A673 (cell line): ENCODE measurements at regions not wholly inside any gene's neighbourhood (a gene's known extent, or its start where the extent isn't known, plus 50 kb on each side); places are given as distances from the start of the nearest gene placed in this dataset.

Experiments
- BruUV-seq: library from RNA; stranded (reverse); fragments of 400-500 nt; replicated peaks from 2 replicates; lab custom pipeline; 2021; lab: Mats Ljungman, UMichigan
- CTCF ChIA-PET: fragments of 300-600 bp; sonication (Branson Sonifier 250); formaldehyde crosslinking; loops from one replicate; lab custom pipeline; 2022; ENCODE audit warnings: antibody characterized with exemption; lab: Charles Lee
- POLR2A ChIA-PET: fragments of 300-600 bp; sonication (Branson Sonifier 250); formaldehyde crosslinking; loops from one replicate; lab custom pipeline; 2022; ENCODE audit warnings: antibody characterized with exemption; ENCODE audit not compliant: low non-redundant PET; lab: Charles Lee
- DNase-seq: peaks from one replicate; pipeline ENCODE4 v3.0.0-alpha.2; 2015; ENCODE audit warnings: low spot score
- H3K27ac ChIP-seq: fragments of 200-600 bp; sonication (generic); 2 replicates; pipeline ENCODE4 v1.5.1; 2016; ENCODE audit warnings: mixed run types, low read depth, mild to moderate bottlenecking, mixed read lengths, antibody characterized with exemption, low read length; ENCODE audit not compliant: poor library complexity, severe bottlenecking
- H3K27me3 ChIP-seq: fragments of 200-600 bp; sonication (generic); replicated peaks from 2 replicates; pipeline ENCODE4 v1.6.1; 2017; ENCODE audit warnings: mixed run types, low read depth, mild to moderate bottlenecking, mixed read lengths, antibody characterized with exemption, low read length; ENCODE audit not compliant: insufficient read depth, poor library complexity
- H3K36me3 ChIP-seq: fragments of 200-600 bp; sonication (generic); 2 replicates; pipeline ENCODE4 v1.6.1; 2016; ENCODE audit warnings: mixed run types, mild to moderate bottlenecking, mixed read lengths, antibody characterized with exemption, low read length; ENCODE audit not compliant: insufficient read depth, poor library complexity, severe bottlenecking
- H3K4me1 ChIP-seq: fragments of 200-600 bp; sonication (generic); 2 replicates; pipeline ENCODE4 v1.6.1; 2017; ENCODE audit warnings: mixed run types, mild to moderate bottlenecking, mixed read lengths, antibody characterized with exemption, low read length; ENCODE audit not compliant: insufficient read depth, poor library complexity, severe bottlenecking
- H3K4me3 ChIP-seq: fragments of 200-600 bp; sonication (generic); 2 replicates; pipeline ENCODE4 v1.5.1; 2016; ENCODE audit warnings: low read depth, mixed run types, mild to moderate bottlenecking, mixed read lengths, low read length; ENCODE audit not compliant: poor library complexity, severe bottlenecking
- H3K9me3 ChIP-seq: fragments of 200-600 bp; sonication (generic); 2 replicates; pipeline ENCODE4 v1.6.1; 2016; ENCODE audit warnings: mixed run types, low read depth, mild to moderate bottlenecking, mixed read lengths, antibody characterized with exemption, low read length; ENCODE audit not compliant: poor library complexity, severe bottlenecking
- EZH2 ChIP-seq: fragments of 200-600 bp; sonication (generic); IDR thresholded peaks from 2 replicates; pipeline ENCODE4 v1.6.1; 2017; ENCODE audit warnings: borderline replicate concordance, low read depth, mild to moderate bottlenecking, mixed read lengths, antibody characterized with exemption, low read length; ENCODE audit not compliant: poor library complexity, severe bottlenecking
- intact Hi-C: fragments of 100-400 bp; cut with micrococcal nuclease; formaldehyde crosslinking; loops from one replicate; pipeline ENCODE4 v1.10.0; 2022; ENCODE audit not compliant: unreplicated experiment
- TF ChIP-seq, protein P1 (sequence below): fragments of 300-800, 200-600 bp; sonication (generic); conservative IDR thresholded peaks from 2 replicates; pipeline ENCODE4 v1.5.1; 2017; ENCODE audit warnings: low read depth, mild to moderate bottlenecking, antibody characterized with exemption, low read length, moderate library complexity, mixed read lengths

DNA sequence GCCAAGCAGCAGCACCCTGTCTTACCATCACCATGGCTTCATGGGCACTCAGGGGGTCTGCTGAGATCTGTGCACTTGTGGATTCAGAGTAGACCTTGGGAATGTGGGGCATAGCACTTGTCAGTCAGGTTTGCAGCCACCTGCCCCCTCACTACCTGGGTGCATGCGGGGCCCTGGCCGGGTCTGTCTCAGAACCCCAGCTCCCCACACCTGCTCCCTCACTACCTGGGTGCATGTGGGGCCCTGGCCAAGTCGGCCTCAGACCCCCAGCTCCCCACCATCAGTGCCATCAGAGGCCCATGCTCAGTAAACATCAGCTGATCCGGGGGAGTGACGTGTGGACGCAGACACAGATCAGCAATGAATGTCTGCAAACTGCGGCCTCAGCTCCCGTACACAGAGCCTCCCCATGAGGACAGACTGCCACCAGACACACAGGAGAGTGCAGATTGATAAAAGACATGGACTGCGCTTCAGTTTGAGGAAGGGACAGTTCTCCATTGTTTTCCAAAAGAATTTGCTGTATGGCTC, 205.1 kb downstream of the GLI2 start:
- BruUV-seq, result no TSS peak
- H3K4me1 ChIP-seq, result peaks cover 16% of the 10 kb centered on the region
- no peaks in the 10 kb centered on the region for H3K36me3 ChIP-seq
- no peak overlapping the region for H3K27ac ChIP-seq
- intact Hi-C loops, result no loop called here
- POLR2A ChIA-PET, result no interaction called here
- CTCF ChIA-PET, result no interaction called here
- H3K4me3 ChIP-seq, result no peak overlapping the region
- H3K9me3 ChIP-seq, result no peaks in the 10 kb centered on the region
- TF ChIP-seq EZH2, result no peak
- TF ChIP-seq, protein P1, sequence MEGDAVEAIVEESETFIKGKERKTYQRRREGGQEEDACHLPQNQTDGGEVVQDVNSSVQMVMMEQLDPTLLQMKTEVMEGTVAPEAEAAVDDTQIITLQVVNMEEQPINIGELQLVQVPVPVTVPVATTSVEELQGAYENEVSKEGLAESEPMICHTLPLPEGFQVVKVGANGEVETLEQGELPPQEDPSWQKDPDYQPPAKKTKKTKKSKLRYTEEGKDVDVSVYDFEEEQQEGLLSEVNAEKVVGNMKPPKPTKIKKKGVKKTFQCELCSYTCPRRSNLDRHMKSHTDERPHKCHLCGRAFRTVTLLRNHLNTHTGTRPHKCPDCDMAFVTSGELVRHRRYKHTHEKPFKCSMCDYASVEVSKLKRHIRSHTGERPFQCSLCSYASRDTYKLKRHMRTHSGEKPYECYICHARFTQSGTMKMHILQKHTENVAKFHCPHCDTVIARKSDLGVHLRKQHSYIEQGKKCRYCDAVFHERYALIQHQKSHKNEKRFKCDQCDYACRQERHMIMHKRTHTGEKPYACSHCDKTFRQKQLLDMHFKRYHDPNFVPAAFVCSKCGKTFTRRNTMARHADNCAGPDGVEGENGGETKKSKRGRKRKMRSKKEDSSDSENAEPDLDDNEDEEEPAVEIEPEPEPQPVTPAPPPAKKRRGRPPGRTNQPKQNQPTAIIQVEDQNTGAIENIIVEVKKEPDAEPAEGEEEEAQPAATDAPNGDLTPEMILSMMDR, result no peak
- DNase-seq, result no peak
- no peaks in the 10 kb centered on the region for H3K27me3 ChIP-seq

DNA sequence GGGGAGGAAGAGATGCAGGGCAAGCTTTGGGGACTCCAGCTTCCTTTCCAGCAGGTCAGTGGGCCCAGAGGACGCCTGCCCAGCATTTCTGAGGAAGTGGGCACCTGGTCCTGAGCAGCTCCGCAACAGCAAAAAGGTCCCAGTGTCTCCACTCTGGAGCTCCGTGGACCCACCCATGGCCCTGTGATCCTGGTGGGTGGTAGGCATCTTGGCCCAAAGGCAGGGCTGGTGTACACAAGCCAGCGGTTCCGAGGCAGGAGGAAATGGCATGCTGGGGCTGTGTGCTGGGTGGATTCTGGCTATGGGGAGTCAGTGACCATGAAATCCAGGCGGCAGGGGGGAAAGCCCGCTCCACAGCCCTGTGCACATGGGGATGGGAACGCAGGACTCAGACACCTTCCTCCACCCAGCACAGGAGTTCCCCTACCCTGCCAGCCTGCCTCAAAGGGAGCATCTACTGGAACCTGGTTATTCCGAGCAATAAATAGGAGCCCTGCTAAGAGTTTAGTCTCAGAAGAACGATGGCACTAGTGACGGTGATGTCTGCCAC, 206.0 kb downstream of the GLI2 start:
- intact Hi-C loops, result no loop called here
- Histone ChIP-seq H3K4me1 (peaks cover 16% of the 10 kb centered on the region), H3K9me3 (no peaks in the 10 kb centered on the region), H3K27ac (no peak overlapping the region), H3K27me3 (no peaks in the 10 kb centered on the region), H3K36me3 (no peaks in the 10 kb centered on the region), H3K4me3 (no peak overlapping the region)
- POLR2A ChIA-PET, result no interaction called here
- no peak for TF ChIP-seq EZH2
- TF ChIP-seq, protein P1, result no peak
- CTCF ChIA-PET, result no interaction called here
- no peak for DNase-seq
- no TSS peak for BruUV-seq

DNA sequence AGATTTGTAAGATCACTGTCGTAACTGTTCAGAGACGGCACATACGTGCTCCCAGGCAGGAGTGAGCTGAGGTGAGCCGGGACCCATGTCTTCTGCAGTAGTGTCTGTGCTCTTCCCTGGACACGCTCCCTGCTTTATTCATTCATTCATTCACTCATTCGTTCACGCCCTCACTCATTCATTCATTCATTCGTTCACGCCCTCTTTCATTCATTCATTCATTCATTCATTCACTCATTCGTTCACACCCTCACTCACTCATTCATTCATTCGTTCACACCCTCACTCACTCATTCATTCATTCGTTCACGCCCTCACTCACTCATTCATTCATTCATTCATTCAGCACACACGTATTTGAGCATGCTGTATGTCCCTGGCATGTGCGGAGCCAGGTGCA, 207.0 kb downstream of the GLI2 start:
- POLR2A ChIA-PET, result no interaction called here

More for the DNA sequence above, 207.0 kb downstream of the GLI2 start:
- BruUV-seq, result no TSS peak
- DNase-seq, result no peak
- peaks cover 15% of the 10 kb centered on the region for H3K4me1 ChIP-seq
- no peaks in the 10 kb centered on the region for H3K27me3 ChIP-seq
- H3K9me3 ChIP-seq, result no peaks in the 10 kb centered on the region
- intact Hi-C loops, result no loop called here
- no peak overlapping the region for H3K4me3 ChIP-seq
- H3K27ac ChIP-seq, result no peak overlapping the region
- CTCF ChIA-PET, result no interaction called here
- H3K36me3 ChIP-seq, result no peaks in the 10 kb centered on the region
- no peak for TF ChIP-seq EZH2
- TF ChIP-seq, protein P1, result no peak
